Stimulated activated CD8-positive, alpha-beta memory T cell treated with anti-CD3 and anti-CD28 coated beads, Interleukin-12 subunit alpha, Interleukin-12 subunit beta, amount 100 ng/mL, for 1 hour (primary cell): ENCODE measurements at regions not wholly inside any gene's neighbourhood (a gene's known extent, or its start where the extent isn't known, plus 50 kb on each side); places are given as distances from the start of the nearest gene placed in this dataset.
A peak's percentile ranks its signal among the peaks of the same experiment; 100 is the strongest.
"Not testable (repeated sequence)": the region's sequence is repeated elsewhere in the genome, so short reads cannot be mapped to it uniquely, and the experiment has no call there.

Experiments
- DNase-seq: peaks from one replicate; pipeline ENCODE4 v3.0.0-alpha.2; 2020; ENCODE audit warnings: low read depth

- DNase-seq, result no peak
These were observed 847.1 kb downstream of the FAM181B start for GRCh38 chr11:81886406-81887075.

GRCh38 chr11:81874635-81875034, 859.0 kb downstream of the FAM181B start:
- DNase-seq, result no peak

GRCh38 chr11:81870815-81871214, 862.8 kb downstream of the FAM181B start:
- DNase-seq, result no peak

GRCh38 chr11:81870066-81870412, 863.6 kb downstream of the FAM181B start:
- DNase-seq, result no peak

GRCh38 chr11:81869351-81870065, 864.2 kb downstream of the FAM181B start:
- peak; percentile 56 for DNase-seq

GRCh38 chr11:81866896-81867295, 866.8 kb downstream of the FAM181B start:
- no peak for DNase-seq

- DNase-seq, result no peak
These were observed 876.3 kb downstream of the FAM181B start for GRCh38 chr11:81857386-81857785.

- no peak for DNase-seq
These were observed 879.9 kb downstream of the FAM181B start for GRCh38 chr11:81853791-81854190.

GRCh38 chr11:81852896-81853295, 880.8 kb downstream of the FAM181B start:
- no peak for DNase-seq

GRCh38 chr11:81840380-81840779, 893.3 kb downstream of the FAM181B start:
- no peak for DNase-seq

GRCh38 chr11:81839976-81840375, 893.7 kb downstream of the FAM181B start:
- DNase-seq, result no peak

- no peak for DNase-seq
These were observed 894.6 kb downstream of the FAM181B start for GRCh38 chr11:81839016-81839415.

- no peak for DNase-seq
These were observed 903.7 kb downstream of the FAM181B start for GRCh38 chr11:81829976-81830375.

GRCh38 chr11:81825346-81825745, 908.3 kb downstream of the FAM181B start:
- DNase-seq, result no peak

- DNase-seq, result no peak
These were observed 914.2 kb downstream of the FAM181B start for GRCh38 chr11:81819462-81819861.

- DNase-seq, result no peak
These were observed 928.8 kb downstream of the FAM181B start for GRCh38 chr11:81804858-81805257.

- no peak for DNase-seq
These were observed 931.1 kb downstream of the FAM181B start for GRCh38 chr11:81802591-81802990.

GRCh38 chr11:81792416-81792815, 941.2 kb downstream of the FAM181B start:
- no peak for DNase-seq

- DNase-seq, result no peak
These were observed 946.0 kb downstream of the FAM181B start for GRCh38 chr11:81787584-81788049.

GRCh38 chr11:81772166-81772565, 961.5 kb downstream of the FAM181B start:
- DNase-seq, result no peak

- DNase-seq, result not testable (repeated sequence)
These were observed 963.8 kb downstream of the FAM181B start for GRCh38 chr11:81769906-81770305.

GRCh38 chr11:81756864-81757595, 976.6 kb downstream of the FAM181B start:
- no peak for DNase-seq

GRCh38 chr11:81749245-81749644, 984.4 kb downstream of the FAM181B start:
- no peak for DNase-seq
